HG03066 (cell line): ENCODE measurements at regions not wholly inside any gene's neighbourhood (a gene's known extent, or its start where the extent isn't known, plus 50 kb on each side); places are given as distances from the start of the nearest gene placed in this dataset.
"Not testable (repeated sequence)": the region's sequence is repeated elsewhere in the genome, so short reads cannot be mapped to it uniquely, and the experiment has no call there.

Source experiments
- ATAC-seq: cut with Tn5 transposase; IDR thresholded peaks from one replicate; pipeline ENCODE4 v1.9.1; 2021; ENCODE audit warnings: low read depth; ENCODE audit not compliant: unreplicated experiment

DNA sequence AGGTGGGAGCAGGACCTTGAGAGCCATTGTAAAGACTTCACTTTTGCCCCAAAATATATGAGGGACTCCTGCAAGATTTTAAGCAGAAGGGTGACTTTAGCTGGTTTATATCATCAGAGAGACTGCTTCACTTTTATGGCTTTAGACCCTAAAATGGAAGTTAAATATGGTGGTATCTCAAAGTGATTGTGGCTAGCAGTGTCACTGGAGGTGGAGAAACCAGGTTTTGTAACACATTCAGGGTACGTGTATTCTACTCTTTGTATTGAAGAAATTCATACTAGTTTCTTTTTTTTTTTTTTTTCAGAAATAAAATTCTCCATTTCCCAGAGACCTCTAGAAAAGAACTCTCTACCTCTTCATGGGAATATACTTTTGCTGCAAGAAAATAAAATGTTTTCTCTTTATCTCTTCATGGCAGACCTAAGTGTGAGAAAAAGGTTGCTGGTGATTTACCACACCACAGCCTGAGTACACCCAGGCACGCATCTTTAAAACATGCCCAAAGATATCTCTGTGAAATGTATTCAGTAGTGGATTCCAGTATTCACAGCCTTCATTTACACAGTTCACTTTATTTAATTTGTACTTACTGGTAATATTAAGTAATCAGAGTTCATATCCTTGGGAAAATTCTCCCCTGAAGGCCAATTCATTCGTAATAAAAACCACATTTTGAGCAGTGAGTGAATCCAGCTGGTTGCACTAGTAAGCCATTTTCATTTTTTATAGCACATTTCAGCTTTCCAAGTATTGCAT is 74.3 kb upstream of the GUCY1A1 start:
- no peak for ATAC-seq

DNA sequence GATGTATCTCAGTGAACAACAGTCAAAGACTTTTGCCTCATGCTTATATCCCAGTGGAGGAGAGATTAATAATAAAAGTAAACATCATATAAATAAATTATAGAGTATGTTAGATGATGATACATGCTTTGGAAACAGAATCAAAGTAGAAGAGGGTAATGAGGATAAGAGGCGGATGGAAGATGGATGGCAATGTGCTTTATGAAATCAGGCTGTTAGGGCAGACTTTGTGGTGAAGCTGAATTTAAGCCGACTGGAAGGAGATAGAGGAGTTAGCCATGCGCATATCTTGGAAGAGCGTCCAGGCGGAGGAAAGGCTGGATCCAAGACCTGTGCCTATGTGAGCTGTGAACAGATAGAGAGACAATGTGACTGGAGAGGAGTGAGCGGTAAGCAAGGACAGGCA is 74.9 kb upstream of the GUCY1A1 start:
- no peak for ATAC-seq

DNA sequence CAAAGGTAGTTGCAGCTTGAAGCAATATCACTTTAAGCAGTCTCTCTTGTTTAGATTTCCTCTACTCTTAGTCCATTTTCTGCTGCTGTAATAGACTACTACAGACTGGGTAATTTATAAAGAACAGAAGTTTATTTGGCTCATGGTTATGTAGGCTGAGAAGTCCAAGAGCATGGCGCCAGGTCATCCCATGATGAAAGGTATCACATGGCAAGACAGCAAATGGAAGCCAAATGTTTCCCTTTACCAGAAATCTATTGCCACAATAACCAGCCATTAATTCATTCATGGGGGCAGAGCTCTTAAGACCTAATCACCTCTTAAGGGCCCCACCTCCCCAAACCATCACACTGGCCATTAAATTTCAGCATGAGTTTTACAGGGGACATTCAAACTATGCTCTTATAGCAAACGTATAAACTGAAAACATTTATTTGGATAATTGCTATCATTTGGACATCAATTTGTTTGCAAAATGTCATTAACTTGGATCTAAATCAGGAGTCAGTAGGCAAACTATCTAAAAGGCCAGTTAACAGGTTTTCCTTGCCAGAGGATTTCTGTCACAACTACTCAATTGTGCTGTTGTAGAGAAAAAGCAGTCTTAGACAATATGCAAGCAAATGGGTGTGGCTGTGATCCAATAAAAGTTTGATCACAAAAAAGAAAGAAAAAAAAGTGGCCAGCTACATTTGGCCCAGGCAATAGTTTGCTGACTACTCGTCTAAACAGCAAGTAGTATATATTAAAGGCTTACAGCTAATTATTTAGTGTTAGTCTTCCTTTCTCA is 75.7 kb upstream of the GUCY1A1 start:
- ATAC-seq = no peak

DNA sequence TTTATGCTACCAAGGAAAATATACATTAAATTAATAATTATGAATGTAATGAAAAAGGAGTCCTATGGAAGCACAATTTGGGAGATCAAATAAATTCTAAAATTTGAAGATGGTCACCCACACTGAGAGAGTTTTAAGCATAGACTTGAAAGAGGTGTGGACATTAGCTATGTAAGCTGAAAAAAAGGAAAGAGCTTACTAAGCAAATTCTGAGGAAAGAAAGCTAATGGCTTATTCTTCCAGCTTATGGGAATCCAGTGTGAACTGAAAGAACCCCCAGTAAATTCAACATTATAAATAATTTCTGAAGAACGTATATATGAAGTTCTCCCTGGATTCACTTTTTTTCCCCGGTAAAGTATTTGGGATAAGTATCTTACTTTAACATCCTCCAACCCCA is 78.2 kb upstream of the GUCY1A1 start:
- ATAC-seq = no peak

DNA sequence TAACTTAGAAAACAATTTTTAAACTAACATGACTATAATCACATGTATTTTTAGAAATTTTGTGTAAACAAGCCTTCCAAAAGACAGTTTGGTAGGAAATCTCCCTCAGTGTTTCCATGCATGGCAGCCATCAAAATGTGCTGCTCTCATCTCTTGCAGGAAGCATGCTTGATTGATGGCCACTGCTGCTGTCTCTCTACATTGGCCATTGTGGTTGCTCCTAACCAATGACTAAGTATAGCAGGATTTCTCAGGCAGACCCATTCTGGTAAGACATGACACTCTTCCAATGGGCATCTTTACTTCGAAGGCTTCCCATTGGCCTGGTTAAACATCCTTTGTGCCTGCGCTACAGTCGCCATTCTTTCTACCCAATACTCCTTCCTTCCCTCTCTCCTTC is 78.9 kb upstream of the GUCY1A1 start:
- ATAC-seq = no peak

DNA sequence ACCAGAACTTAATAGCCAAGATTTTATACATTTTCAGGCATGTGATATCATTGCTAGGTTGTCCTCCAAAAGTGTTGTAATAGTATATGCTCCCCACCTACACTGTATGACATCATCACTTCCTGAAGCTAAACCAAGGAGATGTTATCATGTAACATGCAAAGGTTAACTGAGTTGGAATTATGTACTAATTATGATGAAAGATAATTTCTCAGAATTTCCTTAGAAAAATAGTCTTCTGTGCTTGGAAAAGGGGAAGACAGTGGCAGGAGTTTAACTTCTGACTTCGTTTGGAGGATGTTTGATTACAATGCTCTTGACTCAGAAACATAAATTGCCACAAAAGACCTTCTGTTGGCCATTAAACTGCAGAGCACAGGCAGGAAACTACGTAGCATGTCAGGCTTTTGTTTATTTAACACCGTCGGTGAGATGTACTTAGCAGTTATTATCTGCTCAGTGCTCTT is 83.6 kb upstream of the GUCY1A1 start:
- ATAC-seq = no peak

DNA sequence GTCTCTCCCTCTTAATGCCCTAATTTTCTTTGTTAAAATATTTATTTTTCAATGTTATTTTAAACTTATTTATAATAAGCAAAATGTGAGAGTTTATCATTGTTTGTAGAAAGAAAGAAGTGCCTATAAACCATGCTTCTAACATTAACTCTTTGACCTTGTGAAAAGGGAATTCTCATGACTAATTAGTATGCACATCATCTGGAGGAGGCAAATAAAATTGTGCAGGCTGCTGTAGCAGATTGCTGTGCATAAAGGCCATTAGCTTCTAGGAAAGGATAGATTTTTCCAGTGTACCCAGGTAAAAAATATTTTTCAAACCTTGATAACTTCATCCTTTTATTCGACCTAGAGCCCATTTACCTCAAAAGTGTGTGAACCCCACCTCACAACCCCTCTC is 84.6 kb upstream of the GUCY1A1 start:
- no peak for ATAC-seq

DNA sequence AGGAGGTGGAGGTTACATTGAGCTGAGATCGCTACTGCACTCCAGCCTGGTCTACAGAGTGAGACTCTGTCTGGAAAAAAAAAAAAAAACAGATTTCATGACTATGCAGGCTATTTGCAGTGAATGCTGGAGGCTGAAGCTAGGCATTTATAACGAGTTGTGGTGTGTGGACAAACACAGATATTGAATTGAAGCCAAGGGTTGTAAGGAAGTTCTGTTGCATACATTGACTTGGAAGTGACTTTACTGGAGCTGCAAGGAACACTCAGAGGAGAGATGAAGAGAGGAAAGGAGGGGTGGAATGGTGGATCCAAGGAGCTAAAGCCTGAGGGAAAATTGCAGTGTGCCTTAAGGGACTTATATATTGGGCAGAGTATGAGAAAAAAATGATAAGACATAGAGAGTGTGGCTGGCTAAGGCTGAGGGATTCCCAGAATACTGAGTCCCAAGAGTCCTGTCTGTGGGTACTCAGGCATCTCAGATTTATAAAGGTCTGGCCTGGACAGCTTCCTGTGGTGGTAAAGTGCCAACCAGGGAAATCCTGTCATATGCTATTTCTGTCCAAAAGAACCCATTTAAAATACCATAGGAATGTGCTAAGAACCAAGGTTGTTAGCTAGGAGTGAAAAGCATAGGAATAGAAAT is 87.8 kb upstream of the GUCY1A1 start:
- ATAC-seq = no peak

DNA sequence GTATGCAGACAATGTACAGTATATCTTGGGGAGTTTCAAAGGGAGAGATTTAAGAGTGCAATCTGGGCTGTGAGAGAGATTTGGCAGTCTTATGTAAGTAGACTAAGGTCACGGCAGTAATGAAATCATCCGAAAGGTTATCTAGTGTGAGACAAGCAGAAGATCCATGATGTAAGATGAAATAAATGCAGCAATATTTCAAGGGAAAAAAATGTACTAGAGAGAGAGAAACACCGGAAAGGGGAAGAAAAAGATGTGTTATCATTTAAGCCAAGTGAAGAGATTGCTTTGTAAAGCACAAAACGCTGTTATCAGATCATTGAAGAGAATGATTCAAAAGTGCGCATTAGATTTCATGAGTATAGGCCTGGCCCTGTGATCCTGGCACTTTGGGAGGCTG is 88.4 kb upstream of the GUCY1A1 start:
- ATAC-seq = no peak

DNA sequence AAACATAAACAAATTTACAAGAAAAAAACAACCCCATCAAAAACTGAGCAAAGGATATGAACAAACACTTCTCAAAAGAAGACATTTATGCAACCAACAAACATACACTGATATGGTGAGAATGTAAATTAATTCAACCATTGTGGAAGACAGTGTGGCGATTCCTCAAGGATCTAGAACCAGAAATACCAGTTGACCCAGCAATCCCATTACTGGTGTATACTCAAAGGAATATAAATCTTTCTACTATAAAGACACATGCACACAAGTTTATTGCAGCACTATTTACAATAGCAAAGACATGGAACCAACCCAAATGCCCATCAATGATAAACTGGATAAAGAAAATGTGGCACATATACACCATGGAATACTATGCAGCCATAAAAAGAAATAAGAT is 92.3 kb upstream of the GUCY1A1 start:
- ATAC-seq = not testable (repeated sequence)

DNA sequence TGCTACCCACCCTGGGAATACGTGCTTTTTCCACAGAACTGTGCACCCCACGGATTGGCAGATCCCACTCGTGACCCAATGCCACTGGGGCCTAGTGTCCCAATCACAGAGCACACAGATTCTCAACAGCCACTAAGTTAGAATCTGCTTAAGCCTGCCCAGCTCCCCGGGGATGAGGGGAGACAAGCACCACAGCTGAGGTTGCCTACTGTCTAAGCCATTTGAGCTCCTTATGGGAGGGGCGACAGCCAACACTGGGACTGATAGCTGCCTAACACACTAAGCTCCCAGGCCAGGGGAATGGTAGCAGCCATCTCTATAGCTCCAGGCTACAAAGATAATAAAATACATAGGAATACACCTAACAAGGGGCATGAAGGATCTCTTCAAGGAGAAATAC is 93.5 kb upstream of the GUCY1A1 start:
- ATAC-seq = no peak

DNA sequence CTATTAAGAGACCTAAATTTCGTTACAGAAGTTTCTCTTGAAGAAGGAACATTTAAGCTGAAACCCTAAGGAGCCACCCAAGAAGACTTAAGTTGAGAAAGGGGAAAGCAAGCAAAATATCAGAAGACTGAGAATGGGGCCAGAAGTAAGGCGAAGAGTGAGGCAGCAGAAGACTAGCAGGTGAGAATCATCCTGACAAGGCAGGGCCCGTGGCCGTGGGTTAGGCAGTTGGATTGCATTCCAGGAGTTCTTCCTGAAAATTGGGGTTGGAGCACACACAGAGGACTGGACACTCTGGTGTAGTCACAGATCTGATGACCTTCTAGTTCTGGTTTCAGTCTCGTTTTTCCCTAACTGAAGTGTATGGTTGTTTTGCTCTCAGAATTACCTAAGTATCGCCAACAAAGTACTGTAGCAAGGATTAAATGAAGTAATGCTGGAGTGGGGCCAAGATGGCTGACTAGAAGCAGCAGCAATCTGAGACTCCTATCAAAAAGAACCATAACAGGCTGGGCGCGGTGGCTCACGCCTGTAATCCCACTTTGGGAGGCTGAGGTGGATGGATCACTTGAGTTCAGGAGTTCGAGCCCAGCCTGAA is 94.4 kb upstream of the GUCY1A1 start:
- ATAC-seq = no peak

DNA sequence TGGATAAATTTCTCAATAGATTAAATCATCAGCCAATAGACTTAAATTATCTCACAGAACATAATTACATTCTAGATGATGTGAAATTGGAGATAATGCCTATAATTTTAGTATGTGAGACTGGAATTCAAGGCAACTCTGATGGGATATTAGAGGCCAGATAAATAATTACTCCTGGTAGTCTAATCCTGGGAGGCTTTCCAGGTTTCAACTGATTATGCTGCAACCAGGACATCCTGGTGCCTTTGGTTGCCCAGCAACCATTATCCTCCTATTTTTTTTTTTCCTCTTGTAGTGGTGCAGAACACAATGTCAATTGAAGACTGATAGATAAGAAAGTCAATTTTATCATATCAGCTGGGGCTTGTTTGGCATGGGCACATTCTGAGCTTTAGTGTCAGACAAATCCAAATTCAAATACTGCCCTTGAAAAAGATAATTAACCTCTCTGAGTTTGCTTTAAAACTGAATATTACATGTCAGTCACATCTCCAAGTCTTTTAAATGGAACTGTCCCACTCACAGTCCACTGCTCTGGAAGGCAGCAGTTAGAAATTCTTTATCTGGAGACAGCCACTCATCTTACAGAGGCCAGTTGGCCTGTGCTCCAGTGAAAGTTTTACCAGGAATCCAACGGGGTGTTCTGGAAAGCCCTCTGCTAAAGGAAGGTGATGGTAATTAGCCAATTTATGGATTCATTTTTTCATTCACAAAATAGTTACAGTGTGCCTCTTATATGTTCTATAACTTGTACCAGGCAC is 95.3 kb upstream of the GUCY1A1 start:
- ATAC-seq = no peak

DNA sequence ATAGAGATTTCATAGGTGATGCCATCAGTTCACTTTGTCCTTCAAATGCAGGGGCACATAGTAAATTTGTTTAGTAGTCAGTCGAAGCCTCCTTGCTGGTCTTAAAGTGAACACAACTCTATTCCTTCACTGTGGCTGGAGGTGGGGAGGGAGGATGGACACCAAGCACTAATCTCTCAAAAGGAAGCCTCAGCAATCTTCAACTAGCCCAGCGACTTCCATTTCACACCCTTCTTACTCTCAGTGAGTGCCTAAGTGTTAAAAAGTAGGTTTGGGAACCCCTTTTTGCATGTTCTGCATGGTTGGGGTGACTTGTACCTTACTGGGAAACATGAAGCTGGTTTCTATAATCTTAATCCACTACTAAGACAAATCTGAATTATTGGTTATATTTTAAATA is 96.0 kb upstream of the GUCY1A1 start:
- no peak for ATAC-seq

DNA sequence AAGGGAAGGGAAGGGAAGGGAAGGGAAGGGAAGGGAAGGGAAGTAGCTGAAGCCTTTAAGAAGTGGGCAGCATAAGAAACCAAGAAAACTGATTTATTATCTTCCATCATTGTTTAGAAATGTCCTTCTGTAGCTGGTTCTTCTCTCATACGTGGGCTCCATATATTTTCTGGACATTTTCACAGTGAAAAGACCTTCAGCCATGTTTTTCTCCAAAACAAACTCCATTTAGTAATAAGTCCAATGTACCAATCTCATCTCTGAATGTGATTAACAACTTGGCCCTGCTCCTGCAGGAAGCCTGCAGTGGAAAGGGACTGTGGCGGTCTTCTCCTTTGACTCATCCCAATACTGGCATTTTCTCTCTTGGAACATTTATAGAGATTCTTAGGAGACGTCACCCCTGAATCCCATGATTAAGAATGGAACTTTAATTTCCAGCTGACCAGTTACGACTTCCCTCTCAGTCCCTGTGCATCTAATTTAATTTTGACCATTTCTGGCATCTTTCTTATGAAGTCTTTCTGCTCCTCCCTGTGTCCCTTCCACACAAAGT is 96.6 kb upstream of the GUCY1A1 start:
- ATAC-seq = no peak

DNA sequence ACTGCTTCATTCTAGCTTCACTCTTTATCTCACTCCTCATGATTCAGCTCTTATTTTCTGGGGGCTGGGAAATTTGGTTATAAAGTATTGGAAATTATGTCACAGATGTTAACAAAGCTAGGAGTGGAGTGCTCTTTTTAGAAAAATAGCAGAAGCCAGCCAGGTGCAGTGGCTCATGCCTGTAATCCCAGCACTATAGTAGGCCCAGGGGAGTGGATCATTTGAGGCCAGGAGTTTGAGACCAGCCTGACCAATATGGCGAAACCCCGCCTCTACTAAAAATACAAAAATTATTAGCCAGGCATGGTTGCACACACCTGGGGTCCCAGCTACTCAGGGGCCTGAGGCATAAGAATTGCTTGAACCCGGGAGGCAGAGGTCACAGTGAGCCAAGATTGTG is 97.2 kb upstream of the GUCY1A1 start:
- ATAC-seq = no peak

DNA sequence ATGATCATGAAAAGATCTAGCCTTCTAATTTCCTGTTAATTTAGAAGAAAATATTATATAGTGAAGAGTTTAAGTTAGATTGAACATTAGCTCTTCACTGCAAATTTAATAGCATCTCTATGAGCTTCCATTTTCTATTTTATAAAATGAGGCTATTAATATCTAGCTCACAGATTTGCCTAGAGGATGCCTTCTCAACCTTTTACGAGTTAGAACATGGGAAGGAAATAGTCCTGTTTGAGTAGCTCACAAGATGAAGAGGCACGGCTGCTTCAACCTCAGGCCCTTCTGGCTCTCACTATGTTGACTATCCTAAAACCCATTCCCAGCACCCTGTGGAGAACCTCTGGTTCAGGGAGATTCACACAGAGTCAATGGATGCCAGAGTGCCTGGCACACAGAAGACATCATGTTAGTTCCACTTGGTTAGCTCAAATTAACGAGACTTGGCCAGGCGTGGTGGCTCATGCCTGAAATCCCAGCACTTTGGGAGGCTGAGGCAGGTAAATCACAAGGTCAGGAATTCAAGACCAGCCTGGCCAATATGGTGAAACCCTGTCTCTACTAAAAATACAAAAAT is 97.9 kb upstream of the GUCY1A1 start:
- ATAC-seq = no peak

DNA sequence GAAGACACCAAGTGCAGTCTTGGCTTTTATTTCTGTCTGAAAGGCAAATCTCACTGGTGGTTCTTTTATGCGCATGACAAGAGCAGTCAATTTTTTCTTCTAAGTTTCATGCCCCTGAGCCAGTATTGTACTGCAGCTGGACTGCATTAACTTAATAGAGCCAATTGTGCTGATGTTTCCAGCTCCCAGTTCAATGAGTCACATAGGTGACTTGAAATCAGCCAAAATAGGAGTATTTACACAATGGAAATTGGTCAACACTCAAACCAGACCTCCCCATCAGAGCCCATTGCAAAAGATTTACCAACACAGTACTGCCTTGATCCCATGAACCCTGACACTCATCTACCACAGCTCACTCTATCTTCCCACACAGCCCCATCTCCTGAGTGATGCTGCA is 100.3 kb upstream of the GUCY1A1 start:
- no peak for ATAC-seq

DNA sequence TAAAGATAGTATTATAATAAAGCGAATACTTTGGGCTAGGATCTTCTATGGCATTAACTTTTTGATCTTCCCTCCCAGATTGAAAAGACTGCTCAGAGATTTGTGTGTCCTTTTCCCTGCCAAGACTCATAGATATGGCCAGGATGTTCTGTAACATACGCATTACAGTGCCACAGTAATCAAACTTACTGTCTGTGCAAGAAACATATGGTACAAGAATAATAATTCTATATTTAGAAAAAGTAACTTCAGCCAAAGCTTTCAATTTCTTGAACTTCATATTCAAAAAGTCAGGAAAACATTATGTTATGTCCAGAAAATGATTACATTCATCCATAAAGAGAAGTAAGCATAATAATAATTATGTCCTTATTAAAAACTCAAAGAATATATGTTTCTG is 100.9 kb upstream of the GUCY1A1 start:
- no peak for ATAC-seq

DNA sequence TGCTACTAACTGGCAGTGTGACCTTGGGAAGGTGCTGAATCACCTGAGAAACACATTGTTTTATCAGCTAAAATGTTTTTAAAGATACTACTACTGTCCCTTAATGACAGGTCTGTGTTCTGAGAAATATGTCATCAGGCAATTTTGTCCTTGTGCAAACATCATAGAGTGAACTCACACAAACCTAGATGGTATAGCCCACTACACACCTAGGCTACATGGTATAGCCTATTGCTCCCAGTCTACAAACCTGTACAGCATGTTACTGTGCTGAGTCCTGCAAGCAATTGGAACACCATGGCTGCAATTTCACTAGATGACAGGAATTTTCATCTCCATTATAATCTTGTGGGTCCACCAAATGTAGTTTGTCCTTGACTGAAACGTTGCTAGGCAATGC is 101.3 kb upstream of the GUCY1A1 start:
- ATAC-seq = no peak
